GM23338 (cell line): ENCODE measurements at regions not wholly inside any gene's neighbourhood (a gene's known extent, or its start where the extent isn't known, plus 50 kb on each side); places are given as distances from the start of the nearest gene placed in this dataset.

Experiments used
- CREB1 ChIP-seq: fragments of 250-450 bp; sonication (Bioruptor Pico); IDR thresholded peaks from 2 replicates; pipeline ENCODE4 v1.5.0; 2020; ENCODE audit warnings: low read depth, mild to moderate bottlenecking, moderate library complexity
- EZH2 ChIP-seq: fragments of 200-600 bp; sonication (generic); IDR thresholded peaks from one replicate; pipeline ENCODE4 v1.8.0; 2017; ENCODE audit warnings: antibody characterized with exemption, mild to moderate bottlenecking, low read depth; ENCODE audit not compliant: unreplicated experiment
- EZH2phosphoT487 ChIP-seq: fragments of 200-600 bp; sonication (generic); IDR thresholded peaks from one replicate; pipeline ENCODE4 v1.8.1; 2018; ENCODE audit warnings: antibody characterized with exemption; ENCODE audit not compliant: unreplicated experiment
- JUNB ChIP-seq: IDR thresholded peaks from one replicate; pipeline ENCODE4 v1.6.1; 2016; ENCODE audit warnings: antibody characterized with exemption; ENCODE audit not compliant: unreplicated experiment
- POLR2AphosphoS5 ChIP-seq: IDR thresholded peaks from 2 replicates; pipeline ENCODE4 v1.6.1; 2016; ENCODE audit warnings: antibody characterized with exemption, low read depth
- REST ChIP-seq: IDR thresholded peaks from one replicate; pipeline ENCODE4 v1.6.1; 2018; ENCODE audit warnings: antibody characterized with exemption; ENCODE audit not compliant: unreplicated experiment
- STAT1 ChIP-seq: IDR thresholded peaks from one replicate; pipeline ENCODE4 v1.6.1; 2016; ENCODE audit warnings: antibody characterized with exemption; ENCODE audit not compliant: unreplicated experiment
- ZNF114 ChIP-seq: fragments of 250-450 bp; sonication (Bioruptor Pico); IDR thresholded peaks from 2 replicates; pipeline ENCODE4 v1.5.0; 2020; ENCODE audit warnings: mild to moderate bottlenecking, moderate library complexity
- ZNF331 ChIP-seq: fragments of 250-450 bp; sonication (Bioruptor Pico); IDR thresholded peaks from 2 replicates; pipeline ENCODE4 v1.5.0; 2020; ENCODE audit warnings: low read depth, mild to moderate bottlenecking, moderate library complexity
- TF ChIP-seq, protein P1 (sequence below), 2 experiments: fragments of 200-600 bp in 1 of 2; sonication (generic) in 1 of 2; conservative IDR thresholded peaks; 2 replicates each; pipeline versions ENCODE4 v1.5.1 to v1.6.1; 2016 to 2017; ENCODE audit warnings: antibody characterized with exemption in 2 of 2, low read depth in 2 of 2, mild to moderate bottlenecking in 2 of 2, moderate library complexity in 1 of 2
- TF ChIP-seq, protein P2 (sequence below): IDR thresholded peaks from 2 replicates; pipeline ENCODE4 v1.6.1; 2016; ENCODE audit warnings: antibody characterized with exemption

DNA sequence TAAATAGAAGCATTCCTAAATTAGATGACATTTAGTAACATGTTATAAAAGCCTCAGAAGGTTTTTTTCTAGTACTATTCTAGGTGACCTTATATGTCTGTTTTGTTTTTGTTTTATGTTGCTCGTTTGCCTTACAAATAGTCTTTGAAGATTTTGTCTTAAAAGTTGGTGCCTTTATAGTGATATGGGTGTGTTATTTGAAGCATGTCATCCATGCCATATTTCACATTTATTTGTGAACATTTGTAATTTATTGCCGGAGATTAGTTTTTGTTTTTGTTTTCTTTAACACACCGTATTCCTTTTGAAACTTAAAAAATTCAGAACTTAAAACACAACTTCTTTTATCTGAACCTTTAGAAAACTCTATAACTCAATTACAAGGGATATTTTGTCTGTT lies 422.8 kb upstream of the PCDH9 start:
- TF ChIP-seq, protein P1, sequence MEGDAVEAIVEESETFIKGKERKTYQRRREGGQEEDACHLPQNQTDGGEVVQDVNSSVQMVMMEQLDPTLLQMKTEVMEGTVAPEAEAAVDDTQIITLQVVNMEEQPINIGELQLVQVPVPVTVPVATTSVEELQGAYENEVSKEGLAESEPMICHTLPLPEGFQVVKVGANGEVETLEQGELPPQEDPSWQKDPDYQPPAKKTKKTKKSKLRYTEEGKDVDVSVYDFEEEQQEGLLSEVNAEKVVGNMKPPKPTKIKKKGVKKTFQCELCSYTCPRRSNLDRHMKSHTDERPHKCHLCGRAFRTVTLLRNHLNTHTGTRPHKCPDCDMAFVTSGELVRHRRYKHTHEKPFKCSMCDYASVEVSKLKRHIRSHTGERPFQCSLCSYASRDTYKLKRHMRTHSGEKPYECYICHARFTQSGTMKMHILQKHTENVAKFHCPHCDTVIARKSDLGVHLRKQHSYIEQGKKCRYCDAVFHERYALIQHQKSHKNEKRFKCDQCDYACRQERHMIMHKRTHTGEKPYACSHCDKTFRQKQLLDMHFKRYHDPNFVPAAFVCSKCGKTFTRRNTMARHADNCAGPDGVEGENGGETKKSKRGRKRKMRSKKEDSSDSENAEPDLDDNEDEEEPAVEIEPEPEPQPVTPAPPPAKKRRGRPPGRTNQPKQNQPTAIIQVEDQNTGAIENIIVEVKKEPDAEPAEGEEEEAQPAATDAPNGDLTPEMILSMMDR (conservative IDR thresholded peaks at IDR 0.05; ENCODE audit: low read depth in 2 of 2) = no peak
- TF ChIP-seq, protein P2, sequence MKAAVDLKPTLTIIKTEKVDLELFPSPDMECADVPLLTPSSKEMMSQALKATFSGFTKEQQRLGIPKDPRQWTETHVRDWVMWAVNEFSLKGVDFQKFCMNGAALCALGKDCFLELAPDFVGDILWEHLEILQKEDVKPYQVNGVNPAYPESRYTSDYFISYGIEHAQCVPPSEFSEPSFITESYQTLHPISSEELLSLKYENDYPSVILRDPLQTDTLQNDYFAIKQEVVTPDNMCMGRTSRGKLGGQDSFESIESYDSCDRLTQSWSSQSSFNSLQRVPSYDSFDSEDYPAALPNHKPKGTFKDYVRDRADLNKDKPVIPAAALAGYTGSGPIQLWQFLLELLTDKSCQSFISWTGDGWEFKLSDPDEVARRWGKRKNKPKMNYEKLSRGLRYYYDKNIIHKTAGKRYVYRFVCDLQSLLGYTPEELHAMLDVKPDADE = no peak
- TF ChIP-seq POLR2AphosphoS5 (no peak), EZH2 (no peak), ZNF331 (no peak), STAT1 (no peak), EZH2phosphoT487 (no peak), REST (no peak), JUNB (no peak), ZNF114 (no peak), CREB1 (CRISPR knock-in tag) (no peak)
